ENCODE measurements at regions not wholly inside any gene's neighbourhood (a gene's known extent, or its start where the extent isn't known, plus 50 kb on each side); places are given as distances from the start of the nearest gene placed in this dataset.

GRCh38 chr14:104450811-104451401 is 128.7 kb upstream of the C14orf180 start:
- DNase-seq (ENCODE audit: low read depth in 1 of 2, low spot score in 1 of 2): no peak

DNA sequence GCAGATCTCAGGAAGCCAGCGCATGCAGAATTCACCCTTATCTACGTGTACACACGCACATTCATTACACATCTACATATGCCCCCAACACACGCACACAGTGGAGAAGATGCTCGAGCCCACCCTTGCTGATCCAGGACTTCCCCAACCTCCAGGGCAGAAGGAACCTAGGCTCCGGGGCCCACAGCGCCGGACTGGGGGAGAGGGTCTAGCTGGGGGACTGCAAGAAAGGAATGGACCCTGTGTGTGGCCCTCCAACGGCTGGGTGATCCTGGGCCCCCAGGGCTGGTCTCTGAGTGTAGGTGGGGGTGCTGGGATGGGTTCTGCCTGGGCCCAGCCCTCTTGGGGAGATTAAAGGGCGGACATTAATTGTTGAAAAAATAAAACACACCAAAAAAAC is 128.1 kb upstream of the C14orf180 start:
- no peak for DNase-seq (ENCODE audit: low read depth in 1 of 2, low spot score in 1 of 2)

- no peak for DNase-seq (ENCODE audit: low read depth in 1 of 2, low spot score in 1 of 2)
Observed at GRCh38 chr14:104458845-104459244, 120.7 kb upstream of the C14orf180 start.

GRCh38 chr14:104460791-104461651 is 118.5 kb upstream of the C14orf180 start:
- DNase-seq (ENCODE audit: low read depth in 1 of 2, low spot score in 1 of 2): no peak

DNA sequence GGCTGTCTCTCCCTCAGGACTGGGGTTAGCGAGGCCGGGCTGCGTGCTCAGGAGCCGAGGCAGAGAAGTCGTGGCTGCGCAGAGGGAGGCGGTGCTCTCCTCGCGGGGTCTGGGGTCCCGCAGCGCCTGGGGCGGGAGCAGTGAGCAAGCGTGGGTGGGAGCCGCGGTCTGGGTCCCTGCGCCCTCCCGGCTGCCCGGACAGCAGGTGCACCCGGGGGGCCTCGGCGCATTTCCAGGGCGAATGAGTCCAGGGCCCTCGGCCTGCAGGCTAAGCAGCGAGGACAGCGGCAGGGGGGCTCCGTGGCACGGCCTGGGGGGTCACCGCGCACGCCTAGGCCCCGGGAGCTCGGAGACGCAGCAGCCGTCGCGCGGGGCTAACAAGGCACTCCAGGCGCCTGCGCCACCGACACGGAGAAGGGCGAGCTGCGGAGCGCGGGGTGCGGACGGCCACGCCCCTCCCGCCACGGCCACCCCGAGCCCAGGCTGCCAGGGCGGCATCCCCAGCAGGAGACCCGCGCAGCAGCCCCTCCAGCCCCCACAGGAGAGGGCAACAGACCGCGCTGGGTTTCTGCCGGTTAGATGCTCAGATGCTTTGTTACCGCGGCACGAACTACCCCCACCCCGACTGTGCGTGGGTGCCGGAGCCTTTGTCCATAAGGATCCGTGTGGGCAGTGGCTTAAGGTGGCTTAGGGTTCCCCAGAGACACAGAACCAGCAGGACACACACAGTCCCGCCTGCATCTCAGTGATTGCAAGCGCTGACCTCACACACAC is 117.7 kb upstream of the C14orf180 start:
- no peak for DNase-seq (ENCODE audit: low read depth in 1 of 2, low spot score in 1 of 2)

GRCh38 chr14:104462651-104463630 is 116.6 kb upstream of the C14orf180 start:
- no peak for DNase-seq (ENCODE audit: low read depth in 1 of 2, low spot score in 1 of 2)

DNA sequence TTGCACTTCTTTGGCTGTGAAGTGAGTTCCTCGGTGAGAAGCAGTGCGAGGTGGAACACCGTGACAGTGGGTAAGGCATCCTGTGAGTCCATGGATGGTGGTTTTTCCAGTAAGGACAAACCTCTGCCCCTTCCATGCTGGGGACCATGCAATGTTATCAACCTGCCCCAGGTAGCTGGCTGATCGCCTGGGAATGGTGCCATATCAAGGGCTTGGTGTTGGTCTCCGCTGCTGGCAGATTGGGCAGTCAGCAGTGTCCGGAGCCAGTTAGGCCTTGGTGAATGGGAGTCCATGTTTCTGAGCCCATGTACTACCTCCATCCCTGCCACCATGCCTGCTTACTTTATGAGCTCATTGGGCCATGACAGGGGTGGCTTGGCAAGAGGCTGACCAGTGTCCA is 114.7 kb upstream of the C14orf180 start:
- no peak for DNase-seq (ENCODE audit: low read depth in 1 of 2, low spot score in 1 of 2)

DNA sequence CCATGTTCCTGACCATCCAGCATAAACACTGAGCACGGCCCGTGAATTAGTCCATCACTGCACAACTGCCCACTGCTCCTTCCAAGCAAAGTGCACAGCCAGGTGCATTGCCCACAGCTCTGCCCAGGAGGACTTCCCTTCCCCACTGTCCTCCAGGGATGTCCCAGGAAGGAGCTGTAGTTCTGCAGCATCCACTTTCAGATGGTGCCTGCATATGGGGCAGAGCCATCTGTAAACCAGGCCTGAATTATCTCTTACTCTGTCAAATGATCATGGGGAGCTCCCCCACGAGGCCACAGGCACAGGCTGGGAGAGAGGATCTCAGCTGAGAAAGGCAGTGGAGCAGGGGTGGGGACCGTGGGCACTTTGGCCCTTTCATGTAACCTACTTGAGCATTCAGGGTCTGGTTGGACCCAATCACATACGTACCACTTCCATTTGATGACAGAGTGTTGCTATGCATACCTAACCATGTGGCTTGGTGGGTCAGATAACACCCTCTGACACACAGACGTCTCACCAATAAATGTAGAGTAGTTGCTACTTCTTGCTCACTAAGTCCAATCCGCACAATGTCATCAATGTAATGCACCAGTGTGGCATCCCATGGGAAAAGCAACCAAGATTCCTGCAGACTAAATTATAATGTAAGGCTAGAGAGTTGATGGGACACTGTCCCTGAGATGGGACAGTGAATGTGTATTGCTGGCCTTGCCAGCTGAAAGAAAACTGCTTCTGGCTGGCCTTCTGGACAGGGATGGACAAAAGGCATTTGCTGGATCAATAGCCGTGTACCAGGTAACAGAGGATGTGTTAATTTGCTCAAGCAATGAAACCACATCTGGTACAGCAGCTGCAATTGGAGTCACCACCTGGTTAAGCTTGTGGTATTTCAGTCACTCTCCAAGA is 113.8 kb upstream of the C14orf180 start:
- no peak for DNase-seq (ENCODE audit: low read depth in 1 of 2, low spot score in 1 of 2)

DNA sequence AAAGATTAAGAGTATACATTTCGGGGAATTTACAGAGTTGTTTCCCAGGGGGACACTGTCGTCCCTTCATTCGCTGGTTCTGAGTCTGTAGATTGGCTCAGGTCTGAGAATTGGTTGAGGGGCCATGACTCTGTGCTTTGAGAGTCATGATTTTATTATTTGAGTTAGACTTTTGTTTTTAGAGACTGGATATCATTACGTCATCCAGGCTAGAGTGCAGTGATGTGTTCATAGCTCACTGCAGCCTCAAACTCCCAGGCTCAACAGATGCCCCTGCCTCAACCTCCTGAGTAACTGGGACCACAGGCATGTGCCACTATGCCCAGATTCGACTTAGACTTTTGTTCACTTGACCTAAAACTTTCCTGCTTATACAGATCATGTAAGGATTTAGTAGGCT is 112.3 kb upstream of the C14orf180 start:
- no peak for DNase-seq (ENCODE audit: low read depth in 1 of 2, low spot score in 1 of 2)

DNA sequence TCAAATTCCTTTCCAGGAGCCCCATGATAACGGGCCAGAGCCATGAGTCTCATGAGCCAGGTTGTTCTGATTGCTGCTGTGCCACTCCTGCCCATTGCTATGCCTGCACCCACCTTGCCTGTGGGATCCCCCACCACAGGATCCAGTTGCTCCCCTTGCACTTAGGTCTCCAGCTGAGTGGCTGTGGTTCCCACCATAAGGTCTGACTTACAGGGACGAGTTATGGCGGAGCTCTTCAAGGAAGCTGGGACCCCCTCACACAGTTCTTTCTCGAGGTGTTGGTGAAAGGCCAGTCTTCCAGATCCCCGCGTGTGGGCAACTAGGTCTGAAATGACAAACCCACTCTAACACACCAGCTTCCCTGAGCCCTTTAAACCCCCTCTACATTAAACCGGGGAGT is 111.9 kb upstream of the C14orf180 start:
- DNase-seq (ENCODE audit: low read depth in 1 of 2, low spot score in 1 of 2): no peak

GRCh38 chr14:104469591-104469990 is 110.0 kb upstream of the C14orf180 start:
- no peak for DNase-seq (ENCODE audit: low read depth in 1 of 2, low spot score in 1 of 2)

GRCh38 chr14:104470588-104470987 is 109.0 kb upstream of the C14orf180 start:
- no peak for DNase-seq (ENCODE audit: low read depth in 1 of 2, low spot score in 1 of 2)

- DNase-seq (ENCODE audit: low read depth in 1 of 2, low spot score in 1 of 2): no peak
Observed at GRCh38 chr14:104471114-104471513, 108.5 kb upstream of the C14orf180 start.

- DNase-seq (ENCODE audit: low read depth in 1 of 2, low spot score in 1 of 2): no peak
Observed at GRCh38 chr14:104472073-104472472, 107.5 kb upstream of the C14orf180 start.

- DNase-seq (ENCODE audit: low read depth in 1 of 2, low spot score in 1 of 2): no peak
Observed at GRCh38 chr14:104472536-104473243, 106.9 kb upstream of the C14orf180 start.

GRCh38 chr14:104473244-104473565 is 106.4 kb upstream of the C14orf180 start:
- DNase-seq (ENCODE audit: low read depth in 1 of 2, low spot score in 1 of 2): no peak

GRCh38 chr14:104473649-104474494 is 105.7 kb upstream of the C14orf180 start:
- DNase-seq (ENCODE audit: low read depth in 1 of 2, low spot score in 1 of 2): no peak

GRCh38 chr14:104474495-104475213 is 104.9 kb upstream of the C14orf180 start:
- no peak for DNase-seq (ENCODE audit: low read depth in 1 of 2, low spot score in 1 of 2)
